GM19043 (cell line): ENCODE measurements at regions not wholly inside any gene's neighbourhood (a gene's known extent, or its start where the extent isn't known, plus 50 kb on each side); places are given as distances from the start of the nearest gene placed in this dataset.

Source experiments
- ATAC-seq: cut with Tn5 transposase; IDR thresholded peaks from one replicate; pipeline ENCODE4 v1.9.1; 2021; ENCODE audit warnings: low read depth; ENCODE audit not compliant: unreplicated experiment

DNA sequence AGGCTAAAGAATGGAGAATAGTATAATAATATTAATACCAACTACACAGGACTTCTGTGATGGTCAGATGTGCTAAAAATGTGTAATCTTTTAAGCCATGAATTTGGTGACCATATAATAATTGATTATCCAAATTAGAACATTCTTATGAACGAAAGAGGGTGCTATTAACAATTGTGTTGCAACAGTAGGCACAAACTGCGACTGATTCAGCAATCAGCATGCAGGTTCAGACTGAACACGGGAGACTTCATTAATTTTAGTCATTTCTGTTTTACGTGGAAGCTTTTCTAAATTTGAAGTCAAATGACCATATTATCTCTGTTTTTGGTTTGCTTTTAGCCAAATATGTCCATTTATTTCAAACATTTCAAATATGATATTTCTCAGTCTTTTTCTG is 54.6 kb upstream of the CHST9 start:
- ATAC-seq, result no peak

DNA sequence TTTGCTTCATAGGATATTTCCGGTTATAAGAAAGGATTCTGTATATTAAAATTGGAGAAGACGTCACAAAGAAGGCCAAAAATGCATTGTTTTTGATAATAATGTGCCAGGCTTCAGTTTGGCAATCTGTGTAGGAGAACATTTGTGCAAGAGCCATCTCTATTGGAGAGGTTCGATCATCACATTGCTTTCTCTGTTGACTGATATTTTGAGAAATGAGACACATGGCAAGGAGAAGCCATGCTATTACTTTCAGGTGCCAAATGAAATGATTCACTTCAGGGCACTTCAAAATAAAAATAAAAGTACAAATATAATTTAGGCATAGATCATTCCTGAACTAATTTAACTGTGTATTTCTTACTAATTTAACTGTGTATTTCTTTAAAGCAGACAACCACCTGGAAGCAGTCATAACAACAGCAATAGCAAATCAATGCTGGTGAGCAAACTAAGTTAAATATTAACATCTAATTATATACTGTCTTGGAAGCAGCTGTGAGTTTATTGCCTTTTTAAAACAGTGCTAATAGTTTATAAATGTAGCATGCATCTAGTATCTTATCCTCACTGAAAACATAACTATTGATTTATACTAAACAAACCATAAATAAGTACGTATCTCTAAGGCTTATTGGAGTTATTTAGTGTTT is 50.2 kb upstream of the CHST9 start:
- no peak for ATAC-seq
